SK-N-SH (cell line): ENCODE measurements at regions not wholly inside any gene's neighbourhood (a gene's known extent, or its start where the extent isn't known, plus 50 kb on each side); places are given as distances from the start of the nearest gene placed in this dataset.

ENCODE experiments used
- EZH2phosphoT487 ChIP-seq: fragments of 200-600 bp; sonication (generic); IDR thresholded peaks from 2 replicates; pipeline ENCODE4 v1.6.1; 2017; ENCODE audit warnings: low read depth, mixed run types, mild to moderate bottlenecking, antibody characterized with exemption, moderate library complexity, borderline replicate concordance
- NFIC ChIP-seq: IDR thresholded peaks from 2 replicates; pipeline ENCODE4 v1.4.0; 2012; ENCODE audit warnings: borderline replicate concordance
- RCOR1 ChIP-seq: fragments of 150-350 bp; IDR thresholded peaks from 2 replicates; pipeline ENCODE4 v1.6.1; 2017; ENCODE audit warnings: antibody characterized with exemption, low read length
- TAF1 ChIP-seq: IDR thresholded peaks from 2 replicates; pipeline ENCODE4 v1.6.1; 2012; ENCODE audit warnings: low read depth, mild to moderate bottlenecking, low read length, moderate library complexity, borderline replicate concordance
- TEAD4 ChIP-seq: IDR thresholded peaks from 2 replicates; pipeline ENCODE4 v1.4.0; 2012; ENCODE audit warnings: mild to moderate bottlenecking, borderline replicate concordance; ENCODE audit not compliant: insufficient read depth
- YY1 ChIP-seq: IDR thresholded peaks from 2 replicates; pipeline ENCODE4 v1.4.0; 2012; ENCODE audit warnings: low read depth, mild to moderate bottlenecking
- TF ChIP-seq, protein P1 (sequence below): IDR thresholded peaks from 2 replicates; pipeline ENCODE4 v1.6.1; 2012; ENCODE audit warnings: mild to moderate bottlenecking, low read depth, low read length, moderate library complexity
- TF ChIP-seq, protein P2 (sequence below): fragments of 200-600 bp; sonication (generic); IDR thresholded peaks from 2 replicates; pipeline ENCODE4 v1.6.1; 2017; ENCODE audit warnings: antibody characterized with exemption, mild to moderate bottlenecking, moderate library complexity

DNA sequence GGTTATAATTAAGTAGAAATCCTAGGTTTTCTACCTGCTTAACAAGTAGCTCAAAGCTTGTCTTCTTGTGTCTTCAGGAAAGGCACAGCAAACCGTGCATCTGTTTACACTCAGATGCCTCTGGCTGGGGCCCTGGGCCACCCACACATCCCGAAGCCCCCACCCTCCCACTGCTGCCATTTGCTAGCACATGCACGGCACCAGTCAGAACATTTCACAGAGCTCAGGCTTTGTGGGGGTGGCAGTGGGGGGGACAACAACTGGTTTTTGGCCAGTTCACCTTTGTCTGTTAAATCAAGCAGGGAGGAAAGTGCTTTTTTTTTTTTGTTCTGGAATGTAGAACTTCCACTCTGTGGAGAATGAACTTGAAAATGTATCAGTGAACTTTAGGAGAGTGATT is 77.7 kb downstream of the LINC00237 start:
- no peak for TF ChIP-seq TEAD4
- no peak for TF ChIP-seq TAF1
- TF ChIP-seq EZH2phosphoT487: no peak
- TF ChIP-seq YY1: no peak
- no peak for TF ChIP-seq NFIC
- no peak for TF ChIP-seq RCOR1
- TF ChIP-seq, protein P1, sequence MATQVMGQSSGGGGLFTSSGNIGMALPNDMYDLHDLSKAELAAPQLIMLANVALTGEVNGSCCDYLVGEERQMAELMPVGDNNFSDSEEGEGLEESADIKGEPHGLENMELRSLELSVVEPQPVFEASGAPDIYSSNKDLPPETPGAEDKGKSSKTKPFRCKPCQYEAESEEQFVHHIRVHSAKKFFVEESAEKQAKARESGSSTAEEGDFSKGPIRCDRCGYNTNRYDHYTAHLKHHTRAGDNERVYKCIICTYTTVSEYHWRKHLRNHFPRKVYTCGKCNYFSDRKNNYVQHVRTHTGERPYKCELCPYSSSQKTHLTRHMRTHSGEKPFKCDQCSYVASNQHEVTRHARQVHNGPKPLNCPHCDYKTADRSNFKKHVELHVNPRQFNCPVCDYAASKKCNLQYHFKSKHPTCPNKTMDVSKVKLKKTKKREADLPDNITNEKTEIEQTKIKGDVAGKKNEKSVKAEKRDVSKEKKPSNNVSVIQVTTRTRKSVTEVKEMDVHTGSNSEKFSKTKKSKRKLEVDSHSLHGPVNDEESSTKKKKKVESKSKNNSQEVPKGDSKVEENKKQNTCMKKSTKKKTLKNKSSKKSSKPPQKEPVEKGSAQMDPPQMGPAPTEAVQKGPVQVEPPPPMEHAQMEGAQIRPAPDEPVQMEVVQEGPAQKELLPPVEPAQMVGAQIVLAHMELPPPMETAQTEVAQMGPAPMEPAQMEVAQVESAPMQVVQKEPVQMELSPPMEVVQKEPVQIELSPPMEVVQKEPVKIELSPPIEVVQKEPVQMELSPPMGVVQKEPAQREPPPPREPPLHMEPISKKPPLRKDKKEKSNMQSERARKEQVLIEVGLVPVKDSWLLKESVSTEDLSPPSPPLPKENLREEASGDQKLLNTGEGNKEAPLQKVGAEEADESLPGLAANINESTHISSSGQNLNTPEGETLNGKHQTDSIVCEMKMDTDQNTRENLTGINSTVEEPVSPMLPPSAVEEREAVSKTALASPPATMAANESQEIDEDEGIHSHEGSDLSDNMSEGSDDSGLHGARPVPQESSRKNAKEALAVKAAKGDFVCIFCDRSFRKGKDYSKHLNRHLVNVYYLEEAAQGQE: no peak
- TF ChIP-seq, protein P2, sequence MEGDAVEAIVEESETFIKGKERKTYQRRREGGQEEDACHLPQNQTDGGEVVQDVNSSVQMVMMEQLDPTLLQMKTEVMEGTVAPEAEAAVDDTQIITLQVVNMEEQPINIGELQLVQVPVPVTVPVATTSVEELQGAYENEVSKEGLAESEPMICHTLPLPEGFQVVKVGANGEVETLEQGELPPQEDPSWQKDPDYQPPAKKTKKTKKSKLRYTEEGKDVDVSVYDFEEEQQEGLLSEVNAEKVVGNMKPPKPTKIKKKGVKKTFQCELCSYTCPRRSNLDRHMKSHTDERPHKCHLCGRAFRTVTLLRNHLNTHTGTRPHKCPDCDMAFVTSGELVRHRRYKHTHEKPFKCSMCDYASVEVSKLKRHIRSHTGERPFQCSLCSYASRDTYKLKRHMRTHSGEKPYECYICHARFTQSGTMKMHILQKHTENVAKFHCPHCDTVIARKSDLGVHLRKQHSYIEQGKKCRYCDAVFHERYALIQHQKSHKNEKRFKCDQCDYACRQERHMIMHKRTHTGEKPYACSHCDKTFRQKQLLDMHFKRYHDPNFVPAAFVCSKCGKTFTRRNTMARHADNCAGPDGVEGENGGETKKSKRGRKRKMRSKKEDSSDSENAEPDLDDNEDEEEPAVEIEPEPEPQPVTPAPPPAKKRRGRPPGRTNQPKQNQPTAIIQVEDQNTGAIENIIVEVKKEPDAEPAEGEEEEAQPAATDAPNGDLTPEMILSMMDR: no peak
